NCI-H82 (cell line): ENCODE measurements at regions not wholly inside any gene's neighbourhood (a gene's known extent, or its start where the extent isn't known, plus 50 kb on each side); places are given as distances from the start of the nearest gene placed in this dataset.
"Not testable (repeated sequence)": the region's sequence is repeated elsewhere in the genome, so short reads cannot be mapped to it uniquely, and the experiment has no call there.

Experiments
- DNase-seq: peaks from one replicate; lab custom pipeline; 2025; lab: John Stamatoyannopoulos, UW

- DNase-seq = no peak
Measured at GRCh38 chr1:9465640-9466039, 73.6 kb upstream of the SLC25A33 start.

- no peak for DNase-seq
Measured at GRCh38 chr1:9466780-9467758, 72.2 kb upstream of the SLC25A33 start.

DNA sequence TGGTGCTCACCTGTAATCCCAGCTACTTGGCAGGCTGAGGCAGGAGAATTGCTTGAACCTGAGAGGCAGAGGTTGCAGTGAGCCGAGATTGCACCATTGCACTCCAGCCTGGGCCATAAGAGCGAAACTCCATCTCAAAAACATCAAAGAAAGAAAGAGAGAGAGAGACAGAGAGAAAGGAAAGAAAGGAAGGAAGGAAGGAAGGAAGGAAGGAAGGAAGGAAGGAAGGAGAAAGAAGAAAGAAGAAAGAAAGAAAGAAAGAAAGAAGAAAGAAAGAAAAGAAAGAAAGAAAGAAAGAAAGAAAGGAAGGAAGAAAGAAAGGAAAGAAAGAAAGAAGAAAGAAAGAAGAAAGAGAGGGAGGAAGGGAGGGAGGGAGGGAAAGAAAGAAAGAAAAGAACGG is 69.4 kb upstream of the SLC25A33 start:
- not testable (repeated sequence) for DNase-seq

GRCh38 chr1:9471679-9472078 is 67.6 kb upstream of the SLC25A33 start:
- no peak for DNase-seq

DNA sequence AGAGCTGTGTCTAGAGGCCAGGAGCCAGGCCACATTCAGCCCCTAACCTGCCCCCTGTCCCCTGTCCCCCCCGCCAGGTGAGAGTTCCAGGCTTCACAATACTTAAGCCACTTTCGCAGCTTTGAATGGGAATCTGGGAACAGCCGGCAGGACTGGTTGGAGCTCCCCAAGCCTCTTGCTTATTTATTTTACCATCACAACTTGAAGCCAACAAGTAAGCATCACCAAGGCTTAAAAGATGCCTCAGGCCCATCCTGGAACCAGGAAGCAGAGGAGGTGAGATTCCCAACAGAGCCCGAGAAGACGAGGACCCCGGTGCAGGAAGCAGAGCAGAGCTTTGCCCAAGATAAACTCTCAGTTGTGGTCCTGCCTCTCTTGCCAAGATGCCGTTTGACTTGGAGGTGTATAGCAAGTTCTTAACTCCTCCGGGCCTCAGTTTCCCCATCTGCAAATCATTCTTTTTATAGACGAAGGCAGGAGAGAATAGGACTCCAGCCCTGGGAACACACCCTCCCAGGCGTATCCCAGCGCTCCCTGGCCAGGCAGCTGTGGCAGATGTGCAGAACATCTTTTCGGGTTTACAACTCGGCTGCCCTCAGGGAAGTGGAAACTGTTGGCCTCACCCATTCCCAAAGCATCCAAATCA is 66.8 kb upstream of the SLC25A33 start:
- DNase-seq = no peak

- peak; percentile 20 for DNase-seq
Measured at GRCh38 chr1:9473032-9473807, 66.0 kb upstream of the SLC25A33 start.

DNA sequence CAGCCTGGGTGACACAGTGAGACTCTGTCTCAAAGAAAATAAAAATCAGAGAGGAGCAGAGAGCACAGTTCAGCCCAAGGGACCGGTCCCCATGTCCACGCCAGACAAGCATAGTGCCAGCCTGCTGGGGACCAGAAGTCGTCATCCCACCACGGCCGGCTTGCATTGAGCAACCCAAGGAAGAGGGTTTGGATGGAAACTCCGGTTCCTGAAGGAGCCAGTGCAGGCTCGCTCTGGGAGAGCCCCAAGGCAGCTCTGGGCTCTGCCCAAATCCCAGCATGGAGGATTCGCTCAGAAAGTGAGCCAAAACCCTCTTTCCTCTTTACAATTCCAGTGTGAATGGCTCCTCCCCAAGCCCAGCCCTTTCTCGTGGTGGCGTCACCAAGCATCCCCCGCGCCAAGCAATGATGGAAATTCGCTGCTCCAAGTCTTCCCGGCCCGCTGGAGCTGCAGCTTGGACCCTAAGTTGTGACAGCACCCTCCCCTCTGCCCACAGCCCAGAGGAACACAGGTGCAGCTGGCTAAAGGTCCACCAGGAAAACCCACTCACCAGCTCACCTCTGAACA is 64.1 kb upstream of the SLC25A33 start:
- DNase-seq = no peak

DNA sequence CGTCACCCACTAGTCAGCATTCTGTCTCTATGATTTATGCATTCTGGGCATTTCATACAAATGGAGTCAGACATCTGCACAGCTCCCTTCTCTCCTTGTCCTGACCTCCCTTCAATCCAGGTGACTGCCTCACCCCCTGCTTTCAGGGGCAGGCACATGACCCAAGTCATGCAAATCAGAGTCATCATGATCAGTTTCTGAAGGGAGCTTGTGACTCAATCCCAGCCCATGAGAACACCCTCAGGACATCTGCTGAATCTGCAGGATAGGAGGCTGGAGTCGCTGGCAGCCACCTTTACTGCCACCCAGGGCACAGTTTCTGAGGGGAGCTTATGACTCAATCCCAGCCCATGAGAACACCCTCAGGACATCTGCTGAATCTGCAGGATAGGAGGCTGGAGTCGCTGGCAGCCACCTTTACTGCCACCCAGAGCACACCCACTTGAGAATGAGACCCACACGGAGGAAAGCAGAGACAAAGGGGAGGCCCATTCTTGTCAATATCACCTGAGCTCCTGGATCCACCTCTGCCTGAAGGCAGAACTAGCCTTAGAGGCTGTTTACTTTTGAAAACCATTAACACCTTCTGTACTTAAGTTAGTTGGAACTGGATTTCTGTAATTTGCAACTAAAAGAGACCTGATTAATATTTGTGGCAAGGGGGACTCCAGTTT is 62.3 kb upstream of the SLC25A33 start:
- DNase-seq = no peak

- no peak for DNase-seq
Measured at GRCh38 chr1:9477535-9477934, 61.7 kb upstream of the SLC25A33 start.

DNA sequence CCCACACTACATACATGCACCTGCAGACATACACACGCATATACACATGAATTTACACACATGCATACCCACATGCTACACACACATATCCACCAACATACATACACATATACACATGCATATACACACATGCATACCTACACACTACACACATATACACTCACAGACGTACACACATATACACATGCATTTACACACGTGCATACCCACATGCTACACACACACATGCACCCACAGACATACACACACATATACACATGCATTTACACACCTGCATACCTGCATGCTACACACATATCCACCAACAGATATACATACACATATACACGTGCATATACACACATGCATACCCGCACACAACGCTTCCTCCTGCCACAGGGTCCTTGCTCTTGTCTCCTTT is 61.2 kb upstream of the SLC25A33 start:
- no peak for DNase-seq

DNA sequence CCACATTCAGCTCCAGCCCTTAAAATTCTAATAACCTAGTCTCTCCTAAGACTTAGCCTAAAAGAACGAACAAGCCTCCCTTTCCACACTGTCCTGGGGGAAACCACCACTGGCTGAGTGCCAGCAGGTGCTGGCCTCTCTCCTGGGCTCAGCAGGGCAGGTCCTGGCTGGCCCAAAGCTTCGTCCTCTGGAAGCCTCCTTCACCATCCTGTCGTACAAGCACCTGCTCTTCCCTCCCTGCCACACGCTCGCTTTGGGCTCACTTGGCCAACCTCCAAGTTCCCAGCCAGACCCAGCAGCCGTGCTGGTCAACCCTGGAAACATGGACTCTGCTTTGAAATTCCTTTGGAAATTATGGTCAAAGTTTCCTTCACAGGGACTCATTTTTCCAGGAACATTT is 58.2 kb upstream of the SLC25A33 start:
- DNase-seq = no peak

- DNase-seq = peak; percentile 49
Measured at GRCh38 chr1:9482403-9482802, 56.9 kb upstream of the SLC25A33 start.

DNA sequence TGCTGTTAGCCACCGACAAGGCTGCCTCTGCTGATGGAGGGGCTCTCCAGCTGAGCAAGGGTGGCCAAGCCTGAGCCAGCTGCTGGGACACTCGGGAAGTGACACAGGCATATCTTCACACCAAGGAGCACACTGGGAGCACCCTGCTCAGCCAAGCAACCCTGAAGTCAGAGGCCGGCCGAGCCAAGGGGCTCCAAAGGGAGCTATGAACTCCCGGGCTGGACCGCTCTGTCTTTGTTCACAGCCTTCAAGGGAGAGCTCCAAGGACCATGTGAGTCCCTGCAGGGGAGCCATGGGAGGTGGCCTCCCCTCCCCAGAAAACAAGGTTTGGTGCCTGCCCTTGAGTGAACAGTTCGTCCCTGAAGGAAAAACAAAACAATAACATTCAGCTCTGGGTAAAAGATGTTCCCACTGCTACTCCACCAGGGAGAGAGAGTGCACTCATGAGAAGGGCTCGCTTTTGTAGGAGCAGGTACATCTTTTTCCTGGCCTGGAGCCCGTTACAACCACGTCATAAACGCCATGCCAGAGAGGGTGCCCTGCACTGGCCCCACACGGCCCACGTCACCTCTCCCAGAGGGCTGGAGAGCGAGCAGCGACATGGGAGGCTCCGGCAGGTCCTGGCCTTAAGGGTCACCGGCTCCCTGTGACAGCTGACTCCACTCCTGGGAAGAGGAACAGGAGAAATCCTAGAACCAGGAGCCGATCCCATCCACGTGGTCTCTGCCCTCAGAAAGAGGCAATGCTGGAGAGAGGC is 56.3 kb upstream of the SLC25A33 start:
- no peak for DNase-seq

DNA sequence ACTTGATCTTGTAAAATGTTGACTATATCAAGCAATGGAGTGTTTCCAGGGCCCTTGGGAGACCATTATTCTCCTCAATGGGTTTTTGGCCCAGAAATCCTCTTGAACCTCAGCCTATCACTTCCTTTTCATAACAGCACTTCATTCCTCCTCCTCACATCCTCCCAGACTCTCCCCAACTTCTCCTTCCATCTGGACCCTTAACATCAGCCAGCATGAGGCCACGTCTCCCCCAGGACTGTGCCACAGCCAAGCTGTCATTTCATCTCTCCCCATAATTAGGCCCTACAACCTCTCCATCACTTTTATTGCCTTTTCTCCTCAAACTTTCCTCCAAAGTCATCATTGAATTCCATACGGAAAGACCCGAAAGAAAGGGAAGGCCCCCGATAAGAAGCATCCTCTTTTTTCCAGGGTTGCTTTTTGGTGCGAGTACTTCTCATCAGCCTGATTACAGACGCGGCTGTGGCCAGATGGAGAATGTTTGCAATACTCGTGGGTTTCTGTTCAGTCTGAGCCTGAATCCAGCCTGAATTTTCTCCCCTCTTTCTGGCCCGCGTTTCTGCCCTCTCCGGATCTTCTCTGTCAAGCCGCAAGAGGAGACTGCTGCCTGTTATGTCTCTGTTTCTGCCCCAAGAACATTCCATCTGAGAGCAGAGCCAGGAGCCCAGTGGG is 52.7 kb upstream of the SLC25A33 start:
- no peak for DNase-seq
